Spleen (tissue), 7 donors: ENCODE measurements at regions not wholly inside any gene's neighbourhood (a gene's known extent, or its start where the extent isn't known, plus 50 kb on each side); places are given as distances from the start of the nearest gene placed in this dataset.

Source experiments
- POLR2A ChIP-seq, 3 donors: fragments of 450-650 bp; IDR thresholded peaks; one replicate each; pipeline ENCODE4 v1.5.1; 2017; ENCODE audit warnings: antibody characterized with exemption in 3 of 3, mild to moderate bottlenecking in 1 of 3
- POLR2AphosphoS5 ChIP-seq, 3 donors: sonication (generic); formaldehyde crosslinking; IDR thresholded peaks; one replicate each; pipeline ENCODE4 v1.5.1; 2017; ENCODE audit warnings: antibody characterized with exemption in 3 of 3
- TF ChIP-seq, protein P1 (sequence below), 11 experiments: fragments of 200-600 bp in 7 of 11; fragments of 450-650 bp in 4 of 11; sonication (generic) in 4 of 11; IDR thresholded peaks in 8 of 11; conservative IDR thresholded peaks in 3 of 11; 1 replicate in 7 of 11; 2 replicates in 4 of 11; pipeline versions ENCODE4 v1.4.0 to v1.8.0; 2016 to 2021; ENCODE audit warnings: antibody characterized with exemption in 11 of 11, inconsistent platforms in 4 of 11, mild to moderate bottlenecking in 1 of 11
- donor health status: DM: no; HTN: no; CAD: no; lungs with moderate emphysema.
- donor health status: DM: no; HTN: no; CAD: no.
- donor health status: DM: no; HTN: no; CAD: no.

GRCh38 chr14:83164016-83164415 lies 1630.4 kb upstream of the SEL1L start:
- no peak for TF ChIP-seq POLR2A (IDR thresholded peaks at IDR 0.05)
- TF ChIP-seq, protein P1, sequence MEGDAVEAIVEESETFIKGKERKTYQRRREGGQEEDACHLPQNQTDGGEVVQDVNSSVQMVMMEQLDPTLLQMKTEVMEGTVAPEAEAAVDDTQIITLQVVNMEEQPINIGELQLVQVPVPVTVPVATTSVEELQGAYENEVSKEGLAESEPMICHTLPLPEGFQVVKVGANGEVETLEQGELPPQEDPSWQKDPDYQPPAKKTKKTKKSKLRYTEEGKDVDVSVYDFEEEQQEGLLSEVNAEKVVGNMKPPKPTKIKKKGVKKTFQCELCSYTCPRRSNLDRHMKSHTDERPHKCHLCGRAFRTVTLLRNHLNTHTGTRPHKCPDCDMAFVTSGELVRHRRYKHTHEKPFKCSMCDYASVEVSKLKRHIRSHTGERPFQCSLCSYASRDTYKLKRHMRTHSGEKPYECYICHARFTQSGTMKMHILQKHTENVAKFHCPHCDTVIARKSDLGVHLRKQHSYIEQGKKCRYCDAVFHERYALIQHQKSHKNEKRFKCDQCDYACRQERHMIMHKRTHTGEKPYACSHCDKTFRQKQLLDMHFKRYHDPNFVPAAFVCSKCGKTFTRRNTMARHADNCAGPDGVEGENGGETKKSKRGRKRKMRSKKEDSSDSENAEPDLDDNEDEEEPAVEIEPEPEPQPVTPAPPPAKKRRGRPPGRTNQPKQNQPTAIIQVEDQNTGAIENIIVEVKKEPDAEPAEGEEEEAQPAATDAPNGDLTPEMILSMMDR (IDR thresholded peaks at IDR 0.05 in 8 of 11, conservative IDR thresholded peaks at IDR 0.05 in 3 of 11), result no peak
- no peak for TF ChIP-seq POLR2AphosphoS5 (IDR thresholded peaks at IDR 0.05)
